ENCODE measurements at regions not wholly inside any gene's neighbourhood (a gene's known extent, or its start where the extent isn't known, plus 50 kb on each side); places are given as distances from the start of the nearest gene placed in this dataset.

GRCh38 chr11:116177521-116178210 lies 595.1 kb downstream of the BUD13 start:
- Histone ChIP-seq H3K27ac (no peak overlapping the region), H3K36me3 (no peaks in the 10 kb centered on the region), H3K4me1 (replicated peaks) (no peaks in the 10 kb centered on the region), H3K4me3 (no peak overlapping the region), H3K9me3 (no peaks in the 10 kb centered on the region), H3K27me3 (replicated peaks; ENCODE audit: insufficient read depth) (no peaks in the 10 kb centered on the region)
- intact Hi-C loops (cut with DNase I) = no loop called here
- WGBS = 87% methylated on average over 4 of the region's 4 CpGs
- TF ChIP-seq POLR2AphosphoS5 (IDR thresholded peaks at IDR 0.05) (no peak), CTCF (IDR thresholded peaks at IDR 0.05) (no peak), POLR2A (IDR thresholded peaks at IDR 0.05) (no peak)
- no peak for DNase-seq (ENCODE audit: low spot score)

GRCh38 chr11:116176484-116177005 lies 596.2 kb downstream of the BUD13 start:
- H3K27me3 ChIP-seq (replicated peaks; ENCODE audit: insufficient read depth) = no peaks in the 10 kb centered on the region
- H3K4me1 ChIP-seq (replicated peaks) = no peaks in the 10 kb centered on the region
- H3K27ac ChIP-seq = no peak overlapping the region
- intact Hi-C loops (cut with DNase I) = no loop called here
- H3K4me3 ChIP-seq = no peak overlapping the region
- no peaks in the 10 kb centered on the region for H3K36me3 ChIP-seq
- no peak for TF ChIP-seq CTCF (IDR thresholded peaks at IDR 0.05)
- no peak for TF ChIP-seq POLR2A (IDR thresholded peaks at IDR 0.05)
- no peaks in the 10 kb centered on the region for H3K9me3 ChIP-seq
- WGBS = 83% methylated on average over 6 of the region's 6 CpGs
- no peak for DNase-seq (ENCODE audit: low spot score)

GRCh38 chr11:116175707-116176106 lies 597.1 kb downstream of the BUD13 start:
- TF ChIP-seq POLR2A (IDR thresholded peaks at IDR 0.05) = no peak
- no peak for TF ChIP-seq POLR2AphosphoS5 (IDR thresholded peaks at IDR 0.05)
- TF ChIP-seq CTCF (IDR thresholded peaks at IDR 0.05) = no peak
- intact Hi-C loops (cut with DNase I) = no loop called here

GRCh38 chr11:116173941-116174911 lies 598.6 kb downstream of the BUD13 start:
- no peak for DNase-seq (ENCODE audit: low spot score)

More at GRCh38 chr11:116175707-116176106, 597.1 kb downstream of the BUD13 start:
- Histone ChIP-seq H3K4me3 (no peak overlapping the region), H3K4me1 (replicated peaks) (no peaks in the 10 kb centered on the region), H3K9me3 (no peaks in the 10 kb centered on the region), H3K36me3 (no peaks in the 10 kb centered on the region), H3K27ac (no peak overlapping the region), H3K27me3 (replicated peaks; ENCODE audit: insufficient read depth) (no peaks in the 10 kb centered on the region)
- WGBS = 91% methylated on average over 7 of the region's 7 CpGs
- no peak for DNase-seq (ENCODE audit: low spot score)

More at GRCh38 chr11:116173941-116174911, 598.6 kb downstream of the BUD13 start:
- H3K9me3 ChIP-seq = no peaks in the 10 kb centered on the region
- no peaks in the 10 kb centered on the region for H3K4me1 ChIP-seq (replicated peaks)
- intact Hi-C loops (cut with DNase I) = no loop called here
- no peaks in the 10 kb centered on the region for H3K36me3 ChIP-seq
- H3K27me3 ChIP-seq (replicated peaks; ENCODE audit: insufficient read depth) = no peaks in the 10 kb centered on the region
- H3K4me3 ChIP-seq = no peak overlapping the region
- WGBS = 74% methylated on average over 20 of the region's 20 CpGs
- TF ChIP-seq POLR2AphosphoS5 (IDR thresholded peaks at IDR 0.05) = no peak
- TF ChIP-seq CTCF (IDR thresholded peaks at IDR 0.05) = no peak
- TF ChIP-seq POLR2A (IDR thresholded peaks at IDR 0.05) = no peak
- H3K27ac ChIP-seq = no peak overlapping the region

All from prostate gland (tissue), 2 donors.